B cell (primary cell): ENCODE measurements at regions not wholly inside any gene's neighbourhood (a gene's known extent, or its start where the extent isn't known, plus 50 kb on each side); places are given as distances from the start of the nearest gene placed in this dataset.
"Not testable (repeated sequence)": the region's sequence is repeated elsewhere in the genome, so short reads cannot be mapped to it uniquely, and the experiment has no call there.

Source experiments
- ATAC-seq: fragments of 200-7000 bp; cut with Tn5 transposase; one replicate; pipeline ENCODE4 v1.10.0; 2021; ENCODE audit warnings: low read depth, mild to moderate bottlenecking, moderate number of reproducible peaks, moderate library complexity
- CTCF ChIA-PET: fragments of 350-600 bp; sonication (Branson Sonifier 250); formaldehyde crosslinking; loops from one replicate; lab custom pipeline; 2021; ENCODE audit warnings: antibody characterized with exemption, inconsistent platforms; lab: Charles Lee
- POLR2A ChIA-PET: fragments of 350-600 bp; sonication (Branson Sonifier 250); formaldehyde crosslinking; loops from one replicate; lab custom pipeline; 2021; ENCODE audit warnings: antibody characterized with exemption; lab: Charles Lee
- DNase-seq: peaks from one replicate; pipeline ENCODE4 v3.0.0; 2013
- H2AFZ ChIP-seq: 2 replicates; pipeline ENCODE4 v1.6.1; 2012; ENCODE audit warnings: mild to moderate bottlenecking, low read depth, low read length; ENCODE audit not compliant: insufficient read depth, poor library complexity, severe bottlenecking
- H3K27ac ChIP-seq, 2 donors: 1 replicate in 1 of 2; 2 replicates in 1 of 2; pipeline ENCODE4 v1.5.1; 2012 to 2013; ENCODE audit warnings: low read length in 2 of 2, mild to moderate bottlenecking in 2 of 2, moderate library complexity in 1 of 2
- H3K27me3 ChIP-seq, 4 experiments: fragments of 200-600 bp in 1 of 4; sonication (generic) in 1 of 4; replicated peaks in 1 of 4; 1 replicate in 2 of 4; 2 replicates in 2 of 4; pipeline versions ENCODE4 v1.6.1 to v1.7.0; 2013 to 2016; ENCODE audit warnings: low read length in 3 of 4, mild to moderate bottlenecking in 2 of 4, mixed read lengths in 1 of 4, moderate library complexity in 1 of 4; ENCODE audit not compliant: insufficient read depth in 4 of 4, control insufficient read depth in 3 of 4; ENCODE audit errors: control extremely low read depth in 1 of 4
- H3K36me3 ChIP-seq, 2 experiments: replicated peaks in 1 of 2; 1 replicate in 1 of 2; 2 replicates in 1 of 2; pipeline versions ENCODE4 v1.6.1 to v1.7.1; 2013; ENCODE audit warnings: low read length in 1 of 2; ENCODE audit not compliant: insufficient read depth in 2 of 2, control insufficient read depth in 1 of 2; ENCODE audit errors: control extremely low read depth in 1 of 2, extremely low read depth in 1 of 2
- H3K4me1 ChIP-seq, 2 donors: fragments of 200-600 bp in 1 of 2; sonication (generic) in 1 of 2; 1 replicate in 1 of 2; 2 replicates in 1 of 2; pipeline versions ENCODE4 v1.5.1 to v1.6.1; 2013 to 2017; ENCODE audit warnings: low read length in 2 of 2; ENCODE audit not compliant: control insufficient read depth in 2 of 2, insufficient read depth in 2 of 2
- H3K4me2 ChIP-seq: replicated peaks from 2 replicates; pipeline ENCODE3; 2012; ENCODE audit warnings: mild to moderate bottlenecking, low read depth, low read length; ENCODE audit not compliant: poor library complexity, severe bottlenecking
- H3K4me3 ChIP-seq, 5 experiments: fragments of 200-600 bp in 1 of 5; sonication (generic) in 1 of 5; 1 replicate in 3 of 5; 2 replicates in 2 of 5; pipeline versions ENCODE4 v1.5.1 to v1.7.0; 2011 to 2016; ENCODE audit warnings: low read length in 4 of 5, mild to moderate bottlenecking in 4 of 5, low read depth in 2 of 5, control low read depth in 1 of 5, moderate library complexity in 1 of 5; ENCODE audit not compliant: insufficient read depth in 1 of 5; ENCODE audit errors: control extremely low read depth in 1 of 5, extremely low read depth in 1 of 5
- H3K79me2 ChIP-seq: fragments of 200-600 bp; sonication (generic); one replicate; pipeline ENCODE4 v1.6.0; 2016; ENCODE audit warnings: low read length; ENCODE audit not compliant: control insufficient read depth, insufficient read depth
- H3K9ac ChIP-seq: fragments of 200-600 bp; sonication (generic); 2 replicates; pipeline ENCODE4 v1.6.1; 2017; ENCODE audit warnings: mild to moderate bottlenecking, low read length, moderate library complexity
- H3K9me3 ChIP-seq, 3 donors: one replicate each; pipeline versions ENCODE4 v1.6.1 to v1.7.1; 2013; ENCODE audit warnings: low read length in 2 of 3; ENCODE audit not compliant: control insufficient read depth in 2 of 3, insufficient read depth in 1 of 3; ENCODE audit errors: control extremely low read depth in 1 of 3
- H4K20me1 ChIP-seq: 2 replicates; pipeline ENCODE4 v1.6.0; 2012; ENCODE audit warnings: mild to moderate bottlenecking, low read length; ENCODE audit not compliant: insufficient read depth, control insufficient read depth, poor library complexity, severe bottlenecking
- H3K27ac Mint-ChIP-seq: one replicate; pipeline ENCODE4 v1.8.0; 2021; ENCODE audit warnings: mixed read lengths
- H3K27me3 Mint-ChIP-seq: one replicate; pipeline ENCODE4 v1.8.0; 2021; ENCODE audit warnings: mixed read lengths
- H3K4me1 Mint-ChIP-seq: one replicate; pipeline ENCODE4 v1.8.0; 2021; ENCODE audit warnings: mixed read lengths
- H3K4me3 Mint-ChIP-seq: one replicate; pipeline ENCODE4 v1.8.0; 2021; ENCODE audit warnings: mixed read lengths
- H3K9me3 Mint-ChIP-seq: one replicate; pipeline ENCODE4 v1.8.0; 2022; ENCODE audit warnings: mixed read lengths; ENCODE audit not compliant: insufficient read depth
- WGBS: methylation state at CpG from one replicate; pipeline ENCODE4 v1.1.5; 2013; ENCODE audit warnings: missing lambda C conversion rate; ENCODE audit not compliant: insufficient coverage; 5-methylcytosine and 5-hydroxymethylcytosine counted together
- intact Hi-C: fragments of 100-400 bp; cut with micrococcal nuclease; formaldehyde crosslinking; loops from one replicate; pipeline ENCODE4 v1.10.0; 2022

GRCh38 chr17:16832853-16833252 lies 139.1 kb downstream of the TNFRSF13B start:
- WGBS, result no CpG with 5 or more reads among the region's 8 CpGs
- H4K20me1 ChIP-seq, H3K36me3 ChIP-seq, CTCF ChIA-PET, H3K27me3 Mint-ChIP-seq, H3K9me3 Mint-ChIP-seq, H3K79me2 ChIP-seq, POLR2A ChIA-PET, H2AFZ ChIP-seq, H3K4me3 ChIP-seq, ATAC-seq, H3K4me2 ChIP-seq, H3K9ac ChIP-seq, H3K27ac ChIP-seq, intact Hi-C loops, H3K4me1 ChIP-seq, H3K9me3 ChIP-seq, H3K27me3 ChIP-seq, H3K27ac Mint-ChIP-seq, H3K4me1 Mint-ChIP-seq, H3K4me3 Mint-ChIP-seq, DNase-seq: not testable (repeated sequence)

DNA sequence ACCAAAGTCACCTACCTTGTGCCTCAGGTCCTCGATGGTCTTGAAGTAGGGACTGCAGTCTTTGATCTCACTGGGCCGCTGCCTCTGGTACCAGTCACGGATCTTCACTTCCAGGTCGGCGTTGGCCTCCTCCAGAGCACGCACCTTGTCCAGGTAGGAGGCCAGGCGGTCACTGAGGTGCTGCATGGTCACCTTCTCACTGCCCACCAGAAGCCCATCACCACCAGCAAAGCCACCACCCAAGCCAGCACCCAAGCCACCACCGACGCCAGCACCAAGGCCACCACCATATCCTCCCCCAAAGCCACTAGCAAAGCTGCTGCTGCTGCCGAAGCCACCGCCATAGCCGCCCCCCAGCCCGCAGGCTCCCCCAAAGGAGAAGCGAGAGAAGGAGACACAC lies 139.7 kb downstream of the TNFRSF13B start:
- H3K27ac Mint-ChIP-seq, H3K4me3 Mint-ChIP-seq, H3K9me3 ChIP-seq, H3K27me3 ChIP-seq, H3K4me2 ChIP-seq, ATAC-seq, H3K36me3 ChIP-seq, H3K4me1 ChIP-seq, DNase-seq, H2AFZ ChIP-seq, CTCF ChIA-PET, intact Hi-C loops, H3K27me3 Mint-ChIP-seq, POLR2A ChIA-PET, H3K4me3 ChIP-seq, H3K4me1 Mint-ChIP-seq, H4K20me1 ChIP-seq, H3K9ac ChIP-seq, H3K79me2 ChIP-seq, H3K27ac ChIP-seq, H3K9me3 Mint-ChIP-seq: not testable (repeated sequence)
- 77% methylated on average over 6 of the region's 14 CpGs for WGBS

- H3K4me1 ChIP-seq, H3K4me1 Mint-ChIP-seq, H2AFZ ChIP-seq, H3K4me3 Mint-ChIP-seq, H3K36me3 ChIP-seq, H3K9me3 Mint-ChIP-seq, DNase-seq, H3K9me3 ChIP-seq, H3K27me3 ChIP-seq, ATAC-seq, H3K79me2 ChIP-seq, intact Hi-C loops, CTCF ChIA-PET, H3K9ac ChIP-seq, H3K27ac Mint-ChIP-seq, POLR2A ChIA-PET, H3K27ac ChIP-seq, H3K4me3 ChIP-seq, H4K20me1 ChIP-seq, H3K4me2 ChIP-seq: not testable (repeated sequence)
- peaks cover 13% of the 10 kb centered on the region for H3K27me3 Mint-ChIP-seq
- WGBS, result 52% methylated on average over 4 of the region's 6 CpGs
Observed at GRCh38 chr17:16830770-16831169, 140.7 kb downstream of the CCDC144A start.

DNA sequence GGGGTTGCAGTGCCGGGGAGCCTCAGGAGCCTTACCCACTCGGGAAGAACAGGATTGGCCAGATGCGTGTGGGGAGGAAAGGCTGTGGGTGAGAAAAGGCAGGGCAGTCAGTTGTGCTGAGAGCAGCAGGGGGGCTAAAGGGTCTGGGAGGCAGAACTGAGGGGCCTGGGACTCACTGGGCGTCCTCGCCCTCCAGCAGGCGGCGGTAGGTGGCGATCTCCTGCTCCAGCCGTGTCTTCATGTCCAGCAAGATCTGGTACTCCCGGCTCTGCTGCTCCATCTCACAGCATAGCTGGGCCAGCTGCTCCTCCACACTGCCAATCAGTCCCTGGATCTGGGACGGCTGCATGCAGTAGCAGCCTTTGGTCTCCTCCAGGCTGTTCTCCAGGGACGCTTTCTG lies 140.2 kb downstream of the CCDC144A start:
- H3K4me3 Mint-ChIP-seq, ATAC-seq, H3K4me2 ChIP-seq, H3K27ac Mint-ChIP-seq, H3K9me3 ChIP-seq, DNase-seq, POLR2A ChIA-PET, H3K27ac ChIP-seq, H3K27me3 ChIP-seq, intact Hi-C loops, H2AFZ ChIP-seq, H3K4me1 ChIP-seq, CTCF ChIA-PET, H3K36me3 ChIP-seq, H3K9me3 Mint-ChIP-seq, H3K9ac ChIP-seq, H3K4me1 Mint-ChIP-seq, H4K20me1 ChIP-seq, H3K79me2 ChIP-seq, H3K4me3 ChIP-seq: not testable (repeated sequence)
- peaks cover 13% of the 10 kb centered on the region for H3K27me3 Mint-ChIP-seq
- no CpG with 5 or more reads among the region's 12 CpGs for WGBS
